ENCODE measurements at regions not wholly inside any gene's neighbourhood (a gene's known extent, or its start where the extent isn't known, plus 50 kb on each side); places are given as distances from the start of the nearest gene placed in this dataset.

DNA sequence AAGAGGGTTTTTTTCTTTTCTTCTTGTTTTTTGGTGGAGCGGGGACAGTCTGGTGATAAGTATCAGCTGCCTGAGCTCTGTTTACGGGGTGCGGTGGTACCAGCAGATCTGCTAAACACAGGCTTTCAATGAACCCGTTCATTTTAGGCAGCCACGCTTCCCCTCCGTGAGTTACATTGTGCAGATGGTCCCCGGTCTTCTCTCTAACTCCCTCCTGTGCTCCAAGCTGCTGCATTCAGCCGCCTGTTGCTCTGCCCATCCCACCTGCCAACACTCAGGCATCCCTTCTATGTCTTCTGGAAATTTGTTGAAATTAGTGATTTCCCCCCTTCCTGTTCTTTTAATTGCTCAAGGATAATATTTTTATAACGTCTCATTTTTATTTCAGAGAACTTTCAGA, 82.1 kb upstream of the ELAC2 start (continued):
- TF ChIP-seq EZH2phosphoT487 (IDR thresholded peaks at IDR 0.05; ENCODE audit: unreplicated experiment) (no peak), CREB1 (CRISPR knock-in tag; IDR thresholded peaks at IDR 0.05; ENCODE audit: low read depth) (no peak), JUNB (IDR thresholded peaks at IDR 0.05; ENCODE audit: unreplicated experiment) (no peak), EZH2 (IDR thresholded peaks at IDR 0.05; ENCODE audit: low read depth, unreplicated experiment) (no peak)
- TF ChIP-seq, protein P1, sequence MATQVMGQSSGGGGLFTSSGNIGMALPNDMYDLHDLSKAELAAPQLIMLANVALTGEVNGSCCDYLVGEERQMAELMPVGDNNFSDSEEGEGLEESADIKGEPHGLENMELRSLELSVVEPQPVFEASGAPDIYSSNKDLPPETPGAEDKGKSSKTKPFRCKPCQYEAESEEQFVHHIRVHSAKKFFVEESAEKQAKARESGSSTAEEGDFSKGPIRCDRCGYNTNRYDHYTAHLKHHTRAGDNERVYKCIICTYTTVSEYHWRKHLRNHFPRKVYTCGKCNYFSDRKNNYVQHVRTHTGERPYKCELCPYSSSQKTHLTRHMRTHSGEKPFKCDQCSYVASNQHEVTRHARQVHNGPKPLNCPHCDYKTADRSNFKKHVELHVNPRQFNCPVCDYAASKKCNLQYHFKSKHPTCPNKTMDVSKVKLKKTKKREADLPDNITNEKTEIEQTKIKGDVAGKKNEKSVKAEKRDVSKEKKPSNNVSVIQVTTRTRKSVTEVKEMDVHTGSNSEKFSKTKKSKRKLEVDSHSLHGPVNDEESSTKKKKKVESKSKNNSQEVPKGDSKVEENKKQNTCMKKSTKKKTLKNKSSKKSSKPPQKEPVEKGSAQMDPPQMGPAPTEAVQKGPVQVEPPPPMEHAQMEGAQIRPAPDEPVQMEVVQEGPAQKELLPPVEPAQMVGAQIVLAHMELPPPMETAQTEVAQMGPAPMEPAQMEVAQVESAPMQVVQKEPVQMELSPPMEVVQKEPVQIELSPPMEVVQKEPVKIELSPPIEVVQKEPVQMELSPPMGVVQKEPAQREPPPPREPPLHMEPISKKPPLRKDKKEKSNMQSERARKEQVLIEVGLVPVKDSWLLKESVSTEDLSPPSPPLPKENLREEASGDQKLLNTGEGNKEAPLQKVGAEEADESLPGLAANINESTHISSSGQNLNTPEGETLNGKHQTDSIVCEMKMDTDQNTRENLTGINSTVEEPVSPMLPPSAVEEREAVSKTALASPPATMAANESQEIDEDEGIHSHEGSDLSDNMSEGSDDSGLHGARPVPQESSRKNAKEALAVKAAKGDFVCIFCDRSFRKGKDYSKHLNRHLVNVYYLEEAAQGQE (IDR thresholded peaks at IDR 0.05; ENCODE audit: unreplicated experiment) = no peak

DNA sequence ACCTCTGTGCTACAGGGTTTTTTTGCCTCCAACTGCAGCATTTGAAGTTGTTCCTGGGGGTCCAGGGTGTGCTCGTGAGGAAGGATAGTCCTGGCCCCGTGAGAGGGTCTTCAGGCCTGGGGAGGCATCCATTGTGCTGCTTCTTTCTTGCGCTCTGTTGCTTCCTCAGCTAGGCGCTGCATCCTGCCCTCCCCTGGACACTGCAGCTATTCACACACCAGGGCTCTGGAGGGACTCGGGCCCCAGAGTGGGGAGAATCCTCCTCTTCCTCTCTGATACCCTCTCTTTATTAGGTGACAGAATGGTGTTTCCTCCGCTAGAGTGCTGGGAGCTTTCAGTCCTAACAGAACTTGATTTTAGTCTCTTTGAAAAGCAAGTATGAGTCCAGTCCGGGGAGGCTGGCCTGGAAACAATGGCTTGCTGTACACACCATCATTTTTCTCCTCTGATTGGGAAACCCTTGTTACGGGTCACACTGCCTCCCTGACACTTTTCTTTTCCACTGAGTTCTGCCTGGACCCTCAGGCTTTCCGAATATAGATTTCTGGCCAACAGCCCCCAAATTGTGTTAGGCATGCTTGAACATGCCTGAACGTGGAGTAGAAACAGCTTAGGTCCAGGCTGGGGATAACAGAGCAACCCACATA, 81.4 kb upstream of the ELAC2 start:
- Histone ChIP-seq H4K20me1 (replicated peaks; ENCODE audit: insufficient read depth) (no peaks in the 10 kb centered on the region), H3K27me3 (ENCODE audit: insufficient read depth) (no peaks in the 10 kb centered on the region), H2AFZ (no peak overlapping the region; the same call in 1 of the 2 replicates), H3F3A (replicated peaks; ENCODE audit: low read depth) (no peaks in the 10 kb centered on the region), H3K4me3 (no peak overlapping the region), H3K4me1 (ENCODE audit: insufficient read depth) (no peaks in the 10 kb centered on the region), H3K36me3 (ENCODE audit: insufficient read depth) (no peaks in the 10 kb centered on the region), H3K4me2 (no peak overlapping the region), H3K27ac (ENCODE audit: low read depth) (no peak overlapping the region), H3K9me2 (ENCODE audit: insufficient read depth) (0 out of 2 replicates have a peak, but pooled peaks cover 3% of the 10 kb centered on the region), H3K79me2 (replicated peaks; ENCODE audit: insufficient read depth) (no peaks in the 10 kb centered on the region)
- H3K4me1 Mint-ChIP-seq = peaks cover 7% of the 10 kb centered on the region
- H3K9me3 Mint-ChIP-seq = no peaks in the 10 kb centered on the region
- H3K27me3 Mint-ChIP-seq (ENCODE audit: insufficient read depth, low read depth, poor library complexity) = peaks cover 2% of the 10 kb centered on the region
- ATAC-seq (peak; percentile 74), DNase-seq (ENCODE audit: low spot score) (peak; percentile 5)
- H3K36me3 Mint-ChIP-seq (ENCODE audit: low read depth) = no peaks in the 10 kb centered on the region
- no peak overlapping the region for H3K4me3 Mint-ChIP-seq
- TF ChIP-seq EZH2phosphoT487 (IDR thresholded peaks at IDR 0.05; ENCODE audit: unreplicated experiment) (no peak), EZH2 (IDR thresholded peaks at IDR 0.05; ENCODE audit: low read depth, unreplicated experiment) (no peak)
- TF ChIP-seq, protein P2, sequence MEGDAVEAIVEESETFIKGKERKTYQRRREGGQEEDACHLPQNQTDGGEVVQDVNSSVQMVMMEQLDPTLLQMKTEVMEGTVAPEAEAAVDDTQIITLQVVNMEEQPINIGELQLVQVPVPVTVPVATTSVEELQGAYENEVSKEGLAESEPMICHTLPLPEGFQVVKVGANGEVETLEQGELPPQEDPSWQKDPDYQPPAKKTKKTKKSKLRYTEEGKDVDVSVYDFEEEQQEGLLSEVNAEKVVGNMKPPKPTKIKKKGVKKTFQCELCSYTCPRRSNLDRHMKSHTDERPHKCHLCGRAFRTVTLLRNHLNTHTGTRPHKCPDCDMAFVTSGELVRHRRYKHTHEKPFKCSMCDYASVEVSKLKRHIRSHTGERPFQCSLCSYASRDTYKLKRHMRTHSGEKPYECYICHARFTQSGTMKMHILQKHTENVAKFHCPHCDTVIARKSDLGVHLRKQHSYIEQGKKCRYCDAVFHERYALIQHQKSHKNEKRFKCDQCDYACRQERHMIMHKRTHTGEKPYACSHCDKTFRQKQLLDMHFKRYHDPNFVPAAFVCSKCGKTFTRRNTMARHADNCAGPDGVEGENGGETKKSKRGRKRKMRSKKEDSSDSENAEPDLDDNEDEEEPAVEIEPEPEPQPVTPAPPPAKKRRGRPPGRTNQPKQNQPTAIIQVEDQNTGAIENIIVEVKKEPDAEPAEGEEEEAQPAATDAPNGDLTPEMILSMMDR (conservative IDR thresholded peaks at IDR 0.05; ENCODE audit: low read depth in 2 of 2) = peak in 1 of 2 experiments; percentile 17; a peak in 1 of 4 replicates
- H3K27ac Mint-ChIP-seq = no peak overlapping the region

DNA sequence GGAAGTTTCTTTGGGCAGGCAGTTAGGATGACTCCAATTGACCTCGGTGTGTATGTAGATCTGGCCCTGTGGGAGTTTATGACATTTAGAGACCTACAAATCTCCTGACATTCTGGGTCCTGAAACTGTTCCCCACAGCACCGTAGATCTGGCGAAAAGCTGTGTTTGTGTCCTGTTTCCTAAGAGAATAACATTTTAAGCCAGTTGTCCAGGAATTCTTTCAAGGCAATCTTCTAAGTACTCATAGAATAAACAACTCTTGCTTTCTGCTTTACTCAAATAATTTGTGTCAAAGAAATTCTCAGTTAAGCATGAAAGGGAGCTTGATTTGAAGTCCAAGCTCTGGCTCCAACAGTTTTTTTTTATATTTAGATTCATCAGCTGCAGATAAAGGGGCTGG, 78.5 kb upstream of the ELAC2 start:
- DNase-seq (ENCODE audit: low spot score) = no peak
- Histone ChIP-seq H3K9me2 (ENCODE audit: insufficient read depth) (peaks cover 8% of the 10 kb centered on the region; the same call in 1 of the 2 replicates), H2AFZ (0 out of 2 replicates have a peak overlapping the region, but pooled peaks have one; percentile 28), H3F3A (replicated peaks; ENCODE audit: low read depth) (no peaks in the 10 kb centered on the region), H3K36me3 (ENCODE audit: insufficient read depth) (no peaks in the 10 kb centered on the region), H3K4me2 (no peak overlapping the region), H3K4me3 (no peak overlapping the region), H4K20me1 (replicated peaks; ENCODE audit: insufficient read depth) (no peaks in the 10 kb centered on the region), H3K79me2 (replicated peaks; ENCODE audit: insufficient read depth) (no peaks in the 10 kb centered on the region), H3K27me3 (ENCODE audit: insufficient read depth) (no peaks in the 10 kb centered on the region), H3K4me1 (ENCODE audit: insufficient read depth) (no peaks in the 10 kb centered on the region), H3K27ac (ENCODE audit: low read depth) (no peak overlapping the region)
- no peaks in the 10 kb centered on the region for H3K9me3 Mint-ChIP-seq
- no peak overlapping the region for H3K4me3 Mint-ChIP-seq
- H3K4me1 Mint-ChIP-seq = peaks cover 2% of the 10 kb centered on the region; the same call in 1 of the 3 replicates
- H3K27me3 Mint-ChIP-seq (ENCODE audit: insufficient read depth, low read depth, poor library complexity) = peaks cover 2% of the 10 kb centered on the region
- ATAC-seq = no peak
- no peak overlapping the region for H3K27ac Mint-ChIP-seq
- no peaks in the 10 kb centered on the region for H3K36me3 Mint-ChIP-seq (ENCODE audit: low read depth)
- TF ChIP-seq, protein P3, sequence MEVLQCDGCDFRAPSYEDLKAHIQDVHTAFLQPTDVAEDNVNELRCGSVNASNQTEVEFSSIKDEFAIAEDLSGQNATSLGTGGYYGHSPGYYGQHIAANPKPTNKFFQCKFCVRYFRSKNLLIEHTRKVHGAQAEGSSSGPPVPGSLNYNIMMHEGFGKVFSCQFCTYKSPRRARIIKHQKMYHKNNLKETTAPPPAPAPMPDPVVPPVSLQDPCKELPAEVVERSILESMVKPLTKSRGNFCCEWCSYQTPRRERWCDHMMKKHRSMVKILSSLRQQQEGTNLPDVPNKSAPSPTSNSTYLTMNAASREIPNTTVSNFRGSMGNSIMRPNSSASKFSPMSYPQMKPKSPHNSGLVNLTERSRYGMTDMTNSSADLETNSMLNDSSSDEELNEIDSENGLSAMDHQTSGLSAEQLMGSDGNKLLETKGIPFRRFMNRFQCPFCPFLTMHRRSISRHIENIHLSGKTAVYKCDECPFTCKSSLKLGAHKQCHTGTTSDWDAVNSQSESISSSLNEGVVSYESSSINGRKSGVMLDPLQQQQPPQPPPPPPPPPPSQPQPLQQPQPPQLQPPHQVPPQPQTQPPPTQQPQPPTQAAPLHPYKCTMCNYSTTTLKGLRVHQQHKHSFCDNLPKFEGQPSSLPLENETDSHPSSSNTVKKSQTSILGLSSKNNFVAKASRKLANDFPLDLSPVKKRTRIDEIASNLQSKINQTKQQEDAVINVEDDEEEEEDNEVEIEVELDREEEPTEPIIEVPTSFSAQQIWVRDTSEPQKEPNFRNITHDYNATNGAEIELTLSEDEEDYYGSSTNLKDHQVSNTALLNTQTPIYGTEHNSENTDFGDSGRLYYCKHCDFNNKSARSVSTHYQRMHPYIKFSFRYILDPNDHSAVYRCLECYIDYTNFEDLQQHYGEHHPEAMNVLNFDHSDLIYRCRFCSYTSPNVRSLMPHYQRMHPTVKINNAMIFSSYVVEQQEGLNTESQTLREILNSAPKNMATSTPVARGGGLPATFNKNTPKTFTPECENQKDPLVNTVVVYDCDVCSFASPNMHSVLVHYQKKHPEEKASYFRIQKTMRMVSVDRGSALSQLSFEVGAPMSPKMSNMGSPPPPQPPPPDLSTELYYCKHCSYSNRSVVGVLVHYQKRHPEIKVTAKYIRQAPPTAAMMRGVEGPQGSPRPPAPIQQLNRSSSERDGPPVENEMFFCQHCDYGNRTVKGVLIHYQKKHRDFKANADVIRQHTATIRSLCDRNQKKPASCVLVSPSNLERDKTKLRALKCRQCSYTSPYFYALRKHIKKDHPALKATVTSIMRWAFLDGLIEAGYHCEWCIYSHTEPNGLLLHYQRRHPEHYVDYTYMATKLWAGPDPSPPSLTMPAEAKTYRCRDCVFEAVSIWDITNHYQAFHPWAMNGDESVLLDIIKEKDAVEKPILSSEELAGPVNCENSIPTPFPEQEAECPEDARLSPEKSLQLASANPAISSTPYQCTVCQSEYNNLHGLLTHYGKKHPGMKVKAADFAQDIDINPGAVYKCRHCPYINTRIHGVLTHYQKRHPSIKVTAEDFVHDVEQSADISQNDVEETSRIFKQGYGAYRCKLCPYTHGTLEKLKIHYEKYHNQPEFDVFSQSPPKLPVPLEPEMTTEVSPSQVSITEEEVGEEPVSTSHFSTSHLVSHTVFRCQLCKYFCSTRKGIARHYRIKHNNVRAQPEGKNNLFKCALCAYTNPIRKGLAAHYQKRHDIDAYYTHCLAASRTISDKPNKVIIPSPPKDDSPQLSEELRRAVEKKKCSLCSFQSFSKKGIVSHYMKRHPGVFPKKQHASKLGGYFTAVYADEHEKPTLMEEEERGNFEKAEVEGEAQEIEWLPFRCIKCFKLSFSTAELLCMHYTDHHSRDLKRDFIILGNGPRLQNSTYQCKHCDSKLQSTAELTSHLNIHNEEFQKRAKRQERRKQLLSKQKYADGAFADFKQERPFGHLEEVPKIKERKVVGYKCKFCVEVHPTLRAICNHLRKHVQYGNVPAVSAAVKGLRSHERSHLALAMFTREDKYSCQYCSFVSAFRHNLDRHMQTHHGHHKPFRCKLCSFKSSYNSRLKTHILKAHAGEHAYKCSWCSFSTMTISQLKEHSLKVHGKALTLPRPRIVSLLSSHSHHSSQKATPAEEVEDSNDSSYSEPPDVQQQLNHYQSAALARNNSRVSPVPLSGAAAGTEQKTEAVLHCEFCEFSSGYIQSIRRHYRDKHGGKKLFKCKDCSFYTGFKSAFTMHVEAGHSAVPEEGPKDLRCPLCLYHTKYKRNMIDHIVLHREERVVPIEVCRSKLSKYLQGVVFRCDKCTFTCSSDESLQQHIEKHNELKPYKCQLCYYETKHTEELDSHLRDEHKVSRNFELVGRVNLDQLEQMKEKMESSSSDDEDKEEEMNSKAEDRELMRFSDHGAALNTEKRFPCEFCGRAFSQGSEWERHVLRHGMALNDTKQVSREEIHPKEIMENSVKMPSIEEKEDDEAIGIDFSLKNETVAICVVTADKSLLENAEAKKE (CRISPR knock-in tag; IDR thresholded peaks at IDR 0.05) = no peak
